ENCODE measurements at regions not wholly inside any gene's neighbourhood (a gene's known extent, or its start where the extent isn't known, plus 50 kb on each side); places are given as distances from the start of the nearest gene placed in this dataset.

GRCh38 chr6:113560908-113561307 is 296.2 kb upstream of the MARCKS start:
- ATAC-seq (no peak), DNase-seq (no peak)
- H3K27me3 Mint-ChIP-seq, result peaks cover 3% of the 10 kb centered on the region
- no peak overlapping the region for H3K27ac Mint-ChIP-seq
- no peak overlapping the region for H3K4me3 Mint-ChIP-seq
- H3K9me3 Mint-ChIP-seq, result peaks cover 5% of the 10 kb centered on the region
- no peaks in the 10 kb centered on the region for H3K36me3 Mint-ChIP-seq (ENCODE audit: low read depth)
- peaks cover 2% of the 10 kb centered on the region for H3K4me1 Mint-ChIP-seq

- DNase-seq (no peak), ATAC-seq (no peak)
- H3K36me3 Mint-ChIP-seq (ENCODE audit: low read depth), result no peaks in the 10 kb centered on the region
- H3K9me3 Mint-ChIP-seq, result no peaks in the 10 kb centered on the region
- peaks cover 3% of the 10 kb centered on the region for H3K27me3 Mint-ChIP-seq
- H3K27ac Mint-ChIP-seq, result no peak overlapping the region
- H3K4me1 Mint-ChIP-seq, result peaks cover 2% of the 10 kb centered on the region
- no peak overlapping the region for H3K4me3 Mint-ChIP-seq
Observed at GRCh38 chr6:113562248-113562647, 294.9 kb upstream of the MARCKS start.

GRCh38 chr6:113564371-113565171 is 292.6 kb upstream of the MARCKS start:
- Mint-ChIP-seq H3K4me3 (no peak overlapping the region), H3K9me3 (no peaks in the 10 kb centered on the region)

DNA sequence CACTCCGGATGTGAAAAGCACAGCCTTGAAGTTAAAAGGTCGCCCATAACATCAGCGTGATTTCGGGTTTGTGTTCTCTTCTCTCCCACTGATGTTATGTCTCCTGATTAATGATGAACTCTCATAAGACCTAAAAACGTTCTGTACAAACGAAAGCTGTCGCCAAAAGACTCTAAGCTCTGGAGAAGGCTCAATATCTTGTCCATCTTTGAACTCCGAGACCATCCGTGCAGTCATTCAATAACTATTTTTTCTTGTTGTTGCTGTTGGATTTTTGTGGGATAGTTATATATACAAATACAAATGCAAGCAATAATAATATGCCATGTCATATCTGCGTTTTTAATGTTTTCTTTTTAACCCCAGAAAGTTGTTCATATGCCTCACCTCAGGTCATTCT is 291.8 kb upstream of the MARCKS start:
- Mint-ChIP-seq H3K27me3 (peaks cover 3% of the 10 kb centered on the region), H3K9me3 (no peaks in the 10 kb centered on the region), H3K27ac (no peak overlapping the region), H3K36me3 (ENCODE audit: low read depth) (no peaks in the 10 kb centered on the region), H3K4me3 (no peak overlapping the region), H3K4me1 (peaks cover 2% of the 10 kb centered on the region)
- no peak for ATAC-seq
- no peak for DNase-seq

More at GRCh38 chr6:113564371-113565171, 292.6 kb upstream of the MARCKS start:
- no peak overlapping the region for H3K27ac Mint-ChIP-seq
- DNase-seq (no peak), ATAC-seq (peak; percentile 46)
- H3K36me3 Mint-ChIP-seq (ENCODE audit: low read depth), result no peaks in the 10 kb centered on the region
- peaks cover 3% of the 10 kb centered on the region for H3K27me3 Mint-ChIP-seq
- peaks cover 2% of the 10 kb centered on the region for H3K4me1 Mint-ChIP-seq

DNA sequence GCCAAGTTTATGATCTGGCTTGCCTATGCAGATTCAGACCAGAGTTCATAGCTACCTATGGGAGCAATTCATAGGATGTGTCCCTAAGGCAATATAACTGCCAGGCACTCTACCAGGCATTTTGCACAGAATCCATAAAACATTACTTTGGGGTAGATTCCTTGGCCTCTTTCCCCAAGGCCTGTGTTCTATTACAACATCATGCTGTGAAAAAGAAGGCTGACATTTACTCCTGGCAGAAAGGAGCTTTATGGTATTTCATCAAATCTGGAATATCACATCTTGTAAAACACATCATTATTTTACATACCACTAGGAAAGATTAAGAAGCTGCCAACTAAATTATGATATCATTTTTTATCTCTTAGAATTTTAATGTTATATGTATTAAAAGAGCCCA is 287.0 kb upstream of the MARCKS start:
- H3K4me3 Mint-ChIP-seq, result no peak overlapping the region
- ATAC-seq, result no peak
- H3K27me3 Mint-ChIP-seq, result no peaks in the 10 kb centered on the region
- peaks cover 10% of the 10 kb centered on the region for H3K9me3 Mint-ChIP-seq
- no peak overlapping the region for H3K27ac Mint-ChIP-seq
- no peaks in the 10 kb centered on the region for H3K36me3 Mint-ChIP-seq (ENCODE audit: low read depth)
- no peak for DNase-seq
- H3K4me1 Mint-ChIP-seq, result no peaks in the 10 kb centered on the region

GRCh38 chr6:113570641-113571040 is 286.5 kb upstream of the MARCKS start:
- ATAC-seq, result no peak
- DNase-seq, result no peak
- Mint-ChIP-seq H3K9me3 (peaks cover 10% of the 10 kb centered on the region), H3K27me3 (no peaks in the 10 kb centered on the region), H3K4me1 (no peaks in the 10 kb centered on the region), H3K27ac (no peak overlapping the region), H3K36me3 (ENCODE audit: low read depth) (no peaks in the 10 kb centered on the region), H3K4me3 (no peak overlapping the region)

DNA sequence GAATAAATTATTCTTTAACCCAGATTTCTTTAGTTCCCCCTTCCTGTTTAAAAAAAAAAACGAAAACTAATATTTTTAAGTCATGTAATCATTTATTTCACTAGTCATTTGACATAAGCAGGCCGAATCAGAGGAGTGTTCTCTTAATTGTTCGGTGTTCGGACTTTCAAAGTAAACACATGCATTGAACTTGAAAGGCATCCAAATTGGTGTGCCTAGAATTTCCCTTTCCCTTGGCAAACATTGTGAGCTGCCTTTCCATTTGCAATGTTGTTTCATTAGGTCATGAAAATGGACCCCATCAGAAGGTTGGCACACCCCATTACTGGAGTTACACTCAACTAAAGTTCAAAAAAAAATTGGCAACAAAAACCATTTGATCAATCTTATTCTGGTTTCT is 283.0 kb upstream of the MARCKS start:
- peaks cover 10% of the 10 kb centered on the region for H3K9me3 Mint-ChIP-seq
- no peak for ATAC-seq
- H3K27ac Mint-ChIP-seq, result no peak overlapping the region
- H3K4me1 Mint-ChIP-seq, result no peaks in the 10 kb centered on the region
- DNase-seq, result no peak
- H3K4me3 Mint-ChIP-seq, result no peak overlapping the region
- H3K27me3 Mint-ChIP-seq, result peaks cover 4% of the 10 kb centered on the region
- H3K36me3 Mint-ChIP-seq (ENCODE audit: low read depth), result no peaks in the 10 kb centered on the region

DNA sequence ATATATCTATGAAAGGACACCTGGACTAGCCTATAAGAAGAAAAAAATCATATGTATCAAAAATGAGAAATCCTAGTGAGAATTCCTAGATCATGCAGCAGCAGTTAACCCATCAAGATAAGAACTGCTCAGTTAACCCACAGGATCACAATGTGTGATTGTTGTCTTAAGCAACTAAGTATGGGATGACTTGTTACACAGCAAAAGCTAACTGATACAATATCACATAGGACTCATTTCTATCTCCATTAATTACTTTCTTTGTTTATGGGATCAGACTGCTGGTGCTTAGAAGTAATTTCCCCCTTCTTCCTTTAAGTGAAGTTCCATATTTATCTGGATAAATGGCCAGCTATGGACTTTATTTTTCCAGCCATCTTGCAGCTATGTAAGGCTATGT is 280.8 kb upstream of the MARCKS start:
- no peak for DNase-seq
- ATAC-seq, result no peak
- Mint-ChIP-seq H3K4me1 (no peaks in the 10 kb centered on the region), H3K4me3 (no peak overlapping the region), H3K27ac (no peak overlapping the region), H3K36me3 (ENCODE audit: low read depth) (no peaks in the 10 kb centered on the region), H3K27me3 (peaks cover 4% of the 10 kb centered on the region), H3K9me3 (peaks cover 10% of the 10 kb centered on the region)

DNA sequence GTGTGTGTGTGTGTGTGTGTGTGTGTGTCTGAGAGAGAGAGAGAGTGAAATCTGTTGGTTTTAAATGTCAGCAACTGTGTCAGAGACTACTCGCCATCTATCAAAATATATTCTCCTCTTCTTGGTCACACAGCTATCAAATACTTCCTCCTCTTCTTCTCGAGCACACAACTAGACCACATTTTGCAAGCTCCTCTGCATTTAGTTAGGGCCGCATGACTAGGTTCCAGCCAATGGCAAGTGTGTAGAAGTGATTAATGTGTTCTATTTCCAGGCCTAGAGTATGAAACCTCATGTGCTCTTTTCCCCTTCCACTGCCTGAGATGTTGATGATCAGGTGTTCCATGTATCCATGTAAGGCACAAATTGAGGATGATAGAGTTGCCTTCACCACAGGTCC is 278.5 kb upstream of the MARCKS start:
- peaks cover 4% of the 10 kb centered on the region for H3K27me3 Mint-ChIP-seq
- no peaks in the 10 kb centered on the region for H3K4me1 Mint-ChIP-seq
- peaks cover 4% of the 10 kb centered on the region for H3K9me3 Mint-ChIP-seq
- no peaks in the 10 kb centered on the region for H3K36me3 Mint-ChIP-seq (ENCODE audit: low read depth)
- no peak overlapping the region for H3K27ac Mint-ChIP-seq
- H3K4me3 Mint-ChIP-seq, result no peak overlapping the region
- DNase-seq, result no peak
- no peak for ATAC-seq

DNA sequence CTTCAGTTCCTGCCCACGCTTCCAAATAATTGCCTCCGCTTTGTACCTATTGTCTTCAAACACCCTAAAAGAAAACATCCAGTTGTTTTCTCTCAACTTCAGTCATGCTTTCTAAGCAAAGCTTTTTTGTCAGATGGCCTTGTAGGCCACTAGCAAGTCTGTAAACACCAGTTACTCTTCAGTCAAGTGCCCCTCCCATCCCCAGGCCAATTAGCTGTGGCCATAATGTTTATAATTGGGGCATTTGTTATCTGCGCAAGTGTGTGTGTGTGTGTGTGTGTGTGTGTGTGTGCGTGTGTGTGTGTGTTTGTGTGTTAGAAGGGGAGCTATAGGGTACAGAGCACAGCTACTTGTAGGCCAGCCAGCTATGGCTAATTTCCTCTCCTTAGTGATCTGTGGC is 272.4 kb upstream of the MARCKS start:
- Mint-ChIP-seq H3K27ac (no peak overlapping the region), H3K9me3 (no peaks in the 10 kb centered on the region), H3K27me3 (no peaks in the 10 kb centered on the region), H3K4me3 (no peak overlapping the region), H3K4me1 (no peaks in the 10 kb centered on the region), H3K36me3 (ENCODE audit: low read depth) (no peaks in the 10 kb centered on the region)
- no peak for ATAC-seq
- no peak for DNase-seq

DNA sequence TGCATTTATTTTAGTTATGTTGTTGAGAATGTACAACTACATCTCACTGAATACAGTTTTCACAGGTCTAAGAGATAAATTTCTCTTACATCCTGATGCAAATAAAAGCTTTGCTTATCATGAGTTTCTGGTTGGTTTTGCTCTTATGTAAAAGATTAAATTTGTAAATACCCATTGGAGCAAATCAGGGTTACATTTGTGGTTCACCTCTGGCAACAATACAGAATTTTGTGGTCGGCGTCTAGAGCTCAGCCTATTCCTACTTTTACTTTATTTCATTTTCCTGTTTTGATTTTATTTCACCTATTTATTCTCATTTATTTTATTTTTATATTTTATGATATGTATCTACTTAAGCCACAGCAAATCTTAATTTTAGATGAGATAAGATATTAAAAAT is 271.9 kb upstream of the MARCKS start:
- Mint-ChIP-seq H3K36me3 (ENCODE audit: low read depth) (no peaks in the 10 kb centered on the region), H3K4me1 (no peaks in the 10 kb centered on the region), H3K4me3 (no peak overlapping the region), H3K27ac (no peak overlapping the region), H3K27me3 (no peaks in the 10 kb centered on the region), H3K9me3 (no peaks in the 10 kb centered on the region)
- ATAC-seq (no peak), DNase-seq (no peak)

- H3K9me3 Mint-ChIP-seq, result no peaks in the 10 kb centered on the region
- H3K4me3 Mint-ChIP-seq, result no peak overlapping the region
- DNase-seq (no peak), ATAC-seq (no peak)
- H3K27me3 Mint-ChIP-seq, result no peaks in the 10 kb centered on the region
- H3K4me1 Mint-ChIP-seq, result no peaks in the 10 kb centered on the region
- no peaks in the 10 kb centered on the region for H3K36me3 Mint-ChIP-seq (ENCODE audit: low read depth)
- H3K27ac Mint-ChIP-seq, result no peak overlapping the region
Observed at GRCh38 chr6:113586413-113587077, 270.6 kb upstream of the MARCKS start.

- Mint-ChIP-seq H3K27ac (no peak overlapping the region), H3K9me3 (no peaks in the 10 kb centered on the region), H3K27me3 (no peaks in the 10 kb centered on the region), H3K36me3 (ENCODE audit: low read depth) (no peaks in the 10 kb centered on the region), H3K4me3 (no peak overlapping the region), H3K4me1 (no peaks in the 10 kb centered on the region)
- no peak for DNase-seq
- ATAC-seq, result no peak
Observed at GRCh38 chr6:113587078-113587699, 270.0 kb upstream of the MARCKS start.

DNA sequence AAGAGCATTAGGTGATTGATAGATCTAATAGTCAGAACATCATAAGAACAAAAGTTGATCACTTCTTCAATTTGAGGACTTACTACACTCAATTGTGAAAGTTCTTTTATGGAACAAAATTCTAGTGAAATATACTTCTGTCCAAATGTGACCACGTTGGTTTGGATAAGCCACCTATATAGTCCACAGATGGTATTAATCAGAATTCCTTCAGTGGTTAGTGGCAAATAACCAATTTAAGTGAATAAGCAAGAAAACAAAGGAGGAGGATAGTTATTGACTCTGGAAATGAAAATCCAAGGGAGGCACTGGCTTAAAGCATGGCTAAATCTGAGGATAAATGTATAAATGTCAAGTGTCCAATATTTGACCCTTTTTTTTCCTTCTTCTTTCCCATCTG is 268.5 kb upstream of the MARCKS start:
- Mint-ChIP-seq H3K4me3 (no peak overlapping the region), H3K4me1 (no peaks in the 10 kb centered on the region), H3K36me3 (ENCODE audit: low read depth) (no peaks in the 10 kb centered on the region), H3K27ac (no peak overlapping the region), H3K27me3 (no peaks in the 10 kb centered on the region), H3K9me3 (no peaks in the 10 kb centered on the region)
- no peak for ATAC-seq
- no peak for DNase-seq
